Muscle of back (tissue), 3 donors: ENCODE measurements at regions not wholly inside any gene's neighbourhood (a gene's known extent, or its start where the extent isn't known, plus 50 kb on each side); places are given as distances from the start of the nearest gene placed in this dataset.

Experiments used
- DNase-seq, 3 donors: peaks; one replicate each; pipeline versions ENCODE4 v3.0.0 to v3.0.0-alpha.2; 2013

- no peak for DNase-seq
Observed at GRCh38 chr15:52876991-52877663, 87.0 kb upstream of the ONECUT1 start.

DNA sequence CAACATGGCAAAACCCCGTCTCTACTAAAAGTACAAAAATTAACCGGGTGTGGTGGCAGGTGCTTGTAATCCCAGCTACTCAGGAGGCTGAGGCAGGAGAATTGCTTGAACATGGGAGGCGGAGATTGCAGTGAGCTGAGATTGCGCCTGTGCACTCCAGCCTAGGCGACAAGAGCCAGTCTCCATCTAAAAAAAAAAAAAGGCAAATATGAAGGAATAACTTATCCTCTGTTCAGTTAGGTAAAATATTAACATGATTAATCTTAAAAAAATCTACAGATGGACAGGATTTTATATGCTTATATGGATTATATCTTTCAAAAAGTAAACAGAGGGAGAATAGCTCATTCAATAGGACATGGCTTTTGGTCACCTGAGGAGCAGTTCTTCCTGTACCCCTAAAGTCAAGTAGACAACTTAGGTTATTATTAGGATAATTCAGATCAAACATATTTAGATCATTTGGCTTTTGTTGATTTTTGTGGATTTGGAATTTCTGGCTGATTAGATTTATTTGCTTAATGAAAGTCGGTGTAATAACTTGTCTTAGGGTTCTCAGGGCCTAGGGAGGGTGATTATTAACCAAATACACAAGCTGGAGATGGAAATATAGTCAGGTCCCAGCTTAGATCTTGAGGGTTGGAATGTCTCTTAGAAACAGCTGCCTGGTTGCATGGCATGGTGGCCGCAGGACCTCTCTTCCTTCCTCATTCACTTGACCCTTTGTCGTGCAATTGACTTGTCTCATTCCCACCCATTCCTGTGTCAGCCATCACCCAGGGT, 82.1 kb upstream of the ONECUT1 start:
- no peak for DNase-seq

- DNase-seq, result no peak
Observed at GRCh38 chr15:52870015-52870414, 79.9 kb upstream of the ONECUT1 start.

DNA sequence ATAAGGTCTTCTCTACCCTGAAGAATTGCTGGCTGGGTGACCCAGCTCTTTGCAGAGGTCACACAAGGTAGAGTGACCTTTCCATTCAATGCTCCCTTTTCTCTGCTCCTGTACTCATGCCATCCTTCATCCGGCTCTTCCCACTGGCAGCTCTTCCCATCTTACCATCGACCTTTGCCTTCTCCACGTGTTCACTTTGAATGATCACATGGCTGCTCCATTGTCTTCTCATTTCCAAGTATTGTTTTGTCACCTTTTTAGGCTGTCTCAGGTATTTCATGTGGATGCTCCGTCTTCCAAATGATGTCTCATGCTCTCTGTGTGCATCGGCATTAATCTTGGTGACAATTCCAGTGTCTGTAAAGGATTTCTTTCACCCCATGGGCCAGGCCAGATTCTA, 76.6 kb upstream of the ONECUT1 start:
- no peak for DNase-seq

- DNase-seq, result no peak
Observed at GRCh38 chr15:52862677-52863076, 72.5 kb upstream of the ONECUT1 start.

GRCh38 chr15:52858782-52859176, 68.6 kb upstream of the ONECUT1 start:
- DNase-seq, result no peak

- DNase-seq, result no peak
Observed at GRCh38 chr15:52857937-52858781, 68.0 kb upstream of the ONECUT1 start.

GRCh38 chr15:52857471-52857870, 67.3 kb upstream of the ONECUT1 start:
- no peak for DNase-seq

GRCh38 chr15:52856286-52856685, 66.2 kb upstream of the ONECUT1 start:
- DNase-seq, result no peak

GRCh38 chr15:52855157-52855556, 65.0 kb upstream of the ONECUT1 start:
- no peak for DNase-seq

- no peak for DNase-seq
Observed at GRCh38 chr15:52844823-52845222, 54.7 kb upstream of the ONECUT1 start.
